ENCODE measurements at regions not wholly inside any gene's neighbourhood (a gene's known extent, or its start where the extent isn't known, plus 50 kb on each side); places are given as distances from the start of the nearest gene placed in this dataset.

DNA sequence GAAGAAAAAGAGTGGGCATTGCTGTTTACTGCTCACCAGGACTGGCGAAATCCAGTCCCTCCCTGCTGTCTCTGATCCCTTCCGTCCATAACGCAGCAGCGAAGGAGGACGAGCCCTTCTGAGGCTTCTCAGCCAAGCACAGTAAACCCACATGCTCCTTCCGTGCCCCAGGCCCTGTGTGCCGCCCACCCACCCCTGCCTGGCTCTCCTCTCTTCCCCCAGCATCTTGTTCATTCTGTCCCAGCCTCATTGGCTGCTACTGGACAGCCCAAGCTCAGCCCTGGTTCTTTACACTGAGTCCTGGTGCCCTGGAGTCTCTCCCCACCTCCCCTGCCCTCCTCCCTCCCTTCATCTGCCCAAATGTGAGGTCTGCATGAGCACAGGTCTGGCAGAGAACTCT, 559.7 kb downstream of the BRD1 start:
- no peak for DNase-seq

DNA sequence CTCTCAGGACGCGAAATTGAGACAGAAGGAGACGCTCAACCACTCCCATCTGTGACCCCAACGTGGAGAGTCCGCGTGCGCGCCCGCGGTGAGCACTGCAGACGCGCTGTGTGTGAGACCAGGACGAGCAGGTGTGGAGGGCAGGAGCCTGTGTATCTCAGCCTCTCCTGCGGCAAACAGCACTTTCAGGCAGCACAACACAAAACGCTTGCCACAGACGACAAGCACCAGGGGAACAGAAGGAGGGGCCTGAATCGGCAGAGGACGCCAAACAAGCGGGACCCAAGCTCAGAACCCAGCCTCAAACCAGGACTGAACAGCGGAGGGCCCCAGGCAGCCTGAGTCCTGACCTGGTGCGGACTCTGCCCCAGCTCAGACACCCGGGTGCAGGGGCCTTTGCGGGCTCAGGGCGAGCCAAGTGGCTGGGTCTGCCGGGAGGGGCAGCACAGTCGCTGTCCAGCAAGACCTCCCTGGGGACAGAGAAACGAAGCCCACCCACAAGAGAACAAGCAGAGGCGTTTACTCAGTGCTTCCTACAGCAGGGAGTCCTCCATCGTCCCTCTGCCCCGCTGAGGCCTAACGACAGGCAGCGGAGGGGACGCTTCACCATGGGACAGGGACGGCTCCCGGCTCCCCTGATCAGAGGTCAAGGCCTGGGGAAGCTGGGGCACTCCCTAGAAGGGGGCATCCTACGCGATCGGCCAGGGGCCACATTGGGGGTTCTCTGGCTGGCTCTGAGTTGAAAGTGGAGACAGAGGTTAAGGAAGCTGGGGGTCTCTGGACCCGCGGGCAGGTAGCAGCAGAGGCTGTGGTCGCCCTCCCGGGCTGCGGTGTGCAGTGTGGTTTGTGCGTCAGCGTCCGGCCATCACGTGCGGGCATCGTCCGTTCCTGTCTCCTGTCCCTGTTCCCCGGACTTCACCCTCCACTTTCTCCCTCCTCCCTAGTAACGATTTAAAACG, 560.8 kb downstream of the BRD1 start:
- DNase-seq = no peak

DNA sequence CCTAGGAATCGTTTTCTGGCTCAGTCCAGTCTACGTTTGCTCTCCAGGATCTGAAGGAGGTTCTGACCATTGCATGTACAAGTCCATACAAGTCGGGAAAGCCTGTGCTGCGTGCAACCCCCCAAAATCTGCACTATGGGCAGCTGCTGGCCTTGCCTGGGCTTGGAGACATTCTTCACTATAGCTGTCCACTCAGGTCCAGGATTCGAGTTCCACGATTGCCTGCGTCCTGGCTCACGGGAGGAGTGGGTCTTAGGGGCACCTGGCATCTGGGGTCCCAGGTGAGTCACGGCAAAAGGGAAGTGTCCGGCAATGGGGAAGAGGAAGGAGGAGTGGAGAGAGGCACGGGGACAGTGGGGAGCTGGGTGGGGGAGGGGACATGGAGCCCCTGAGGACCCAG, 563.0 kb downstream of the BRD1 start:
- no peak for DNase-seq

- DNase-seq = no peak
Observed at GRCh38 chr22:49263101-49263500, 564.6 kb downstream of the BRD1 start.

- DNase-seq = no peak
Observed at GRCh38 chr22:49262167-49262566, 565.5 kb downstream of the BRD1 start.

DNA sequence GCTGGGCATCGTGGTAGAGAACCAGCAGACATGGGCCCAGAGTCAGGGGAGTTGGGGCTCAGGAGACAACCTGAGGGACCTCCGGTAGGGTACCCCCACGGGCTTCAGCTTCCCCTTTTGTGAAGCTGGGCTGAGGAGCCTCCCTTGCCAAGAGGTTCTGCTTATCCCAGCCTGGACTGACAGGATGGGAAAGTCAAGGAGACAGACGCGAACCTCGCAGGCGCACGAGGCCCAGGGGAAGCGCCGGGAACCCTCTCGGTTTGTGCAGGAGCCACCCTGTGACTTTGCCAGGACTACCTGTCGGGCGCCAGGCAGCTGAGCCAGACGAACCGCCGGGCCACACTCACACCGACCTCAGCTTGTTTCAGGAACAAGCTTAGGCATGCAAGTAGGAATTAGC, 566.1 kb downstream of the BRD1 start:
- no peak for DNase-seq

GRCh38 chr22:49260681-49261580, 566.7 kb downstream of the BRD1 start:
- DNase-seq = no peak

DNA sequence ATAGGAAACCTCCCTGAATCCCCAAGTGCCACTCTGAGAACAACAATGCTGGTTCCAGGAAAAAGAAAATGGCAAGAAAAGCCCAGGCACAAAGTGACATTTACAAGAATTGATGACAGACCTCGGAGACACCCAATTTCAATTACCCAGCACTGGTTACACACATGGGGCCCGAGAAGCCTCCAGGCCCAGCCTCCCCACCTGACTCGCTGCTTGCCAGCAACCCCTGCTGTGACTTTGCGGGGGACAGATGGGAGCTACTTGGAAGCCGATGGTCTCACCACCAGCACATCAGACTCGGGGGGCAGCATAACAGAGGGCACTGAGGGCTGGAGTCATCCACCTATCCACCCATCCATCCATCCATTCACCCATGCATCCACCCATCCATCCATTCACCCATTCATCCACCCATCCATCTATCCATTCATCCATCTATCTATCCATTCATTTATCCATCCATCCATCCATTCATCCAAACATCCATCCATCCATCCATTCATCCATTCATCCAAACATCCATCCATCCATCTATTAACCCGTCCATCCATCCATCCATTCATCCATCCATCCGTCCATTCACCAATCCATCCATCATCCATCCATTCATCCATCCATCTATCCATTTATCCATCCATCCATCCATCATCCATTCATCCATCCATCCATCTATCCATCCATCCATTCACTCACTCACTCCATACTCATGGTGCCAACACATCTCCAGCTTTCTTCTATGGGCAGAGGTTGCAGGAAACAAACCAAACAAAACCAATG, 567.6 kb downstream of the BRD1 start:
- DNase-seq = no peak

GRCh38 chr22:49258107-49259010, 569.3 kb downstream of the BRD1 start:
- DNase-seq = no peak

GRCh38 chr22:49257551-49257961, 570.1 kb downstream of the BRD1 start:
- no peak for DNase-seq

DNA sequence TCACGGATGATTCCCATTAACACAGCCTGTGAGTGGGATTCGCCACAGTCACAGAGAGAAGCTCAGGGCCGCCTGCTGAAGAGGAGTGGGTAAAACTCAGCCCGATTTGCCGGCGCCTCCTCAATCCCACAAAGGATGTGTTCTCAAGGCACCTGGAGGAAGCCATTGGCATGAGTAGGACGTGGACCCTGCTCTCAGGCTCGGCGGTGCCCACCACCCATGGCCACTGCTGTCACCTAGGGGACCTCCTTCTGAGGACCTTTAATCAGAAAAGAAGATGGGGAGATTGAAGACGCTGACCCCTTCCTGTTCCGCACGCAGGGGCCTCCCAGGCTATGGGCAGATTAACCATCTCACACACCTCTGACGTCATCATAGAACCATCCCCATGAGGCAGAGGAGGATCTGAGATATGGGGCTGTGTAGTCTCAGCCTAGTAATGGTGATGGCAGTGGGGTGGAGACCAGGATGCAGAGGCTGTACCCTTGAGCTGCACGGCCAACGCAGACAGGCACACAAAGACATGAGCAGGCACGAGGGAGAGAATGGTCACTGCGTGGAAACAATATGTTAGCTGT, 571.8 kb downstream of the BRD1 start:
- DNase-seq = no peak

GRCh38 chr22:49255154-49255553, 572.5 kb downstream of the BRD1 start:
- DNase-seq = no peak

- no peak for DNase-seq
Observed at GRCh38 chr22:49253656-49254055, 574.0 kb downstream of the BRD1 start.

DNA sequence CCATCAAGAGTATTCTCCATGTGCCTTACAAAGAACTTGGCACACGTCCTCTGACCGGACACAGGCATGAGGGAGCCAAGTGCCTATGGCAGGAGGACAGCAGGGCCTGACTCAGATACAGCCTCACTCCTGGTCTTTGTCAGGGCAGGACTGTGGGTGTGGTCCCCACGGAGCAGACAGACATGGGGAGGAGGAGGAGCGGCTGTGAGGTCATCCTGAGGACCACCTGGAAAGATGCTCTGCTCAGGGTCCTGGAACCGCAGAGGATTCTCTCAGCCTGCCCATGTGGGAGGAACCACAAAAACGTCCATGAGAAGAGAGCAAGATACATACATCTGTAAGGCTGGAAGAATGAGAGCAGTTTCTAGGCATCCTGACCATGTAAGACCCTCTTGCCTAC, 576.3 kb downstream of the BRD1 start:
- DNase-seq = no peak

DNA sequence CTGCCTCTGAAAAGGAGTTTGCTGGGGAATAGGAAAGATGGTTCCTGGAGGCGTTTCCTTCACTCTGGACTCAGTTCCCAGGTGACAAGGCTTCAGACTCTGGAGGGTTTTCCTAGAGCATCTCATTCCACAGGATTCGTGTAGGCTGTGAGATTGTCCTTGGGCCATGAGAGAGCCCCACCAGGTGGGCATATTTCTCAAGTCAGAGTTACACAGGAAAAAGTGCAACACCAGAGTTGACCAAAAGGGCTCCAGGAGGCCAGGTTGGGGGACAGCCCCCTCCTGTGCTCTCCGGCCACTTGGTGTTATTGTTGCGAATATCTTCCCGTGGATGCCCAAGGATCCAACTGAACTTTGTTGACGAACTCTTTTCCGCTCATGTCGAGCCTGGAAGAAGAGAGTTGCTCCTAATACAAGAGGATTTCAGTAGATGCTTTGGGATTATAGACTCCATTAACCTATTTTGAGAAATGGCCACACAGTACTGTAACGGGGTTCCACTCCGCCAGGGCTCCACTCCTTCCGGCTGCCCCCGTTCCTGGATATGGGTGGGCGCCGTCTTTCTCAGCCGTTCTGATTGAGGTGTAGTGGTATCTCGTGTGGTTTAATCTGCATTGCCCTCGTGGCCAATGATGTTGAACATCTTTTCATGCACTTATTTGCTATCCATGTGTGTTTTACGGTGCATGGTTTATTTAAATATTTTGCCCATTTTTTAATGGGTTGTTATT, 580.3 kb downstream of the BRD1 start:
- DNase-seq = no peak

DNA sequence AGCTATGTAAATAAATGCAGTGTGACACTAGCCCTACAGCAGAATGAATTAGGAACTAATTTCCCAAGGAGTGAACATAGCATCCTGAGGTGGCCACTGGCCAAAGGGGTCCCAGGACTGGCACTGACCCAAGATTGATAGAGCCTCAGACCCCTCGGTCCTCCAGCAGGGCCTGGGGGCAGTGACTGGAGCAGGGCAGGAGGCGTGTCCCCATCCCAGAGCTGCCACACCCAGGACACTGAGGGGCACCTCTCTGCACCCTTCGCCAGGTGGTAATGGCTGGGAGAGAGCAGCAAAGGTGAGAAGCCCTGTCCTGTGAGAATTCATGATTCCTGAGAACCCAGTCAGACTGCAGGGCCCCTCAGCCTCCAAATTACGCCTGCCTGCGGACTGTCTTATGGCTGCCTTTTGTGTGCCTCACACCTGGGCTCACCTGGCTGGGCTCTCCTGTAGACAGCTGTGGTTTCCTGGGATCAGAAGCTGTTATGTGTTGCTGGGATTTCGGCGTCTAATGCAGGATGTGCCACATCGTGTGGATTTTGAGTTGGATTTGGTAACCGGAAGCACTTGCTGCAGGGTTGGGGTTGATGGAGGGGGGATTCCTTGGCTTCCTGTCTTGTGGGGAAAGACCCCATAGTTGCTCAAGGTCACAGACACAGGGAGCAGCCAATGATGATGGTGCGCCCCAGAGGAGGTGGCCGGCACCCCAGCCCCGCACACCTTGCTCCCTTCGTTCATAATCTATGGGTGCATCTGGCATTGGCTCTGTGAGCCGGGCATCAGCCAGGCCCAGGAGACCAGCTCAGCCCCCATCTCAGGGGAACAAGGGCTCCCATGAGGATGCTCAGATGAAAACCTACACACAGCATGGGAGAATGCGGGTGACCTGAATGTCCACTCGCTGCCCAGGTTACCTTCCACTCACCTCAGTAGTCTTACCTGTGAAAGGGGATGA, 582.9 kb downstream of the BRD1 start:
- no peak for DNase-seq

DNA sequence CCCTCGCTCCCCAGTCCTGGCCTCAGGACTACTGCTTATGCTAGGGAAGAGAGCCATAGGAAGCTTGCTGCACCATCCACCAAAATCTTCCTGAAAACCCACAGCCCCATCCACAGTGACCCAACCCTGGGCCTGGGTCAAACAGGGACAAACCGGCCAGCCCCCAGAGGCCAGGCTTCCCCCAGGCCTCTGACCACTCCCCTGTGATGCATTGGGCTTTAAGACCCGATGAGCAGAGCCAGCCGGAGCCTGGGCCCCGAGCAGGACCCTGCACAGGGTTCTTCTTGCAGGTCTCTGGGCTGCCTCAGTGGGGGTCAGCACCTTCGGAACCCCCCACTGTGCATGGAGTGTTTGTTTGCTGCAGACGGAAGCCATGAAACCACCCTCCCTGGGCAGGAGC, 583.7 kb downstream of the BRD1 start:
- no peak for DNase-seq

DNA sequence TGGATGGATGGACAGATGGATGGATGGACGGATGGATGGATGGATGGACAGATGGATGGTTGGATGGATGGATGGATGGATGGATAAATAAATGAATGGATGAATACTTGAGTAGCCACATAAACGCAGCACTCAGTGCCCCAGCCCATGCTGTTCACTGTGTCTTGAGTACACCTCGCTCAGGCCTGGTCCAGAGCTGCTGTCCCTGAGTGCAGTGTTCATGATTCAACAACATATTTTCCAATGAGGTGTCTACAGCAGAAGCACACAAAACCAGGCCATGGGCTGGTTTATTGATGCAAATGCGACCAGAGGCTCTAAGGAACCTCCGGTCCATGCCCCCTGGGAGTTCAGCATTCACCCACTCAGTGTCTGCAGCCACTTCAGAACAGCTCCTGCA, 584.3 kb downstream of the BRD1 start:
- no peak for DNase-seq

- DNase-seq = no peak
Observed at GRCh38 chr22:49242480-49242879, 585.2 kb downstream of the BRD1 start.

Measured in dermis blood vessel endothelial cell (primary cell).